Endothelial cell of umbilical vein (primary cell): ENCODE measurements at regions not wholly inside any gene's neighbourhood (a gene's known extent, or its start where the extent isn't known, plus 50 kb on each side); places are given as distances from the start of the nearest gene placed in this dataset.

Source experiments
- EZH2 ChIP-seq: IDR thresholded peaks from 2 replicates; pipeline ENCODE4 v1.6.1; 2012; ENCODE audit warnings: borderline replicate concordance, low read depth, mild to moderate bottlenecking, moderate library complexity, low read length, inconsistent platforms; ENCODE audit not compliant: severe bottlenecking
- JUN ChIP-seq: IDR thresholded peaks from 2 replicates; pipeline ENCODE4 v1.6.1; 2011; ENCODE audit warnings: borderline replicate concordance, low read depth; ENCODE audit not compliant: insufficient read length, insufficient read depth
- POLR2AphosphoS5 ChIP-seq: IDR thresholded peaks from 2 replicates; pipeline ENCODE4 v1.6.1; 2012; ENCODE audit warnings: low read depth, mild to moderate bottlenecking, control low read depth, low read length, moderate library complexity; ENCODE audit not compliant: insufficient read depth
- TF ChIP-seq, protein P1 (sequence below), 2 donors: IDR thresholded peaks; 1 replicate in 1 of 2; 2 replicates in 1 of 2; pipeline ENCODE4 v1.5.1; 2011; ENCODE audit warnings: low read length in 2 of 2, mild to moderate bottlenecking in 2 of 2, moderate library complexity in 2 of 2, control low read depth in 1 of 2, inconsistent platforms in 1 of 2, low read depth in 1 of 2; ENCODE audit not compliant: insufficient read depth in 1 of 2; ENCODE audit errors: extremely low read depth in 1 of 2
- TF ChIP-seq, protein P2 (sequence below): IDR thresholded peaks from 2 replicates; pipeline ENCODE4 v1.6.1; 2011; ENCODE audit not compliant: insufficient read depth, insufficient read length

DNA sequence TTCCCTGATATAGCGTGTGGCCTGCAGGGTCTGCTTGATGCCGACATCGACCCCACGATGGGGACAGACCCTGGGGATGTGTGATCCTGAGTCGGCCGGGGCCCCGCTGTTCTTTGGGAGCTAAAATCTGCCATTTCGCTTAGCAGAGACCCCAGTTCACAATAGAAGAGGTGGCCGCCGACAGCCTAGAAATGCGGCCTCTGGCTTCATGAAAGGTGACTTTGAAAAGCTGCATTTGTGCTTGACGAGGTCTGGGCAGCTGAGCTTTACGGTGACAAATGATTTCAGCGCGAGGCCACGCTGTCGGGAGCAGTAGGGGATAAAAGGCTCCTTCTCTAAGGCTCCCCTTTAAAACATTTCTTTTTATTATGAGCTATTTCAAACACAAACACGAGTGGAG lies 71.7 kb downstream of the RPS6KA4 start:
- TF ChIP-seq, protein P1, sequence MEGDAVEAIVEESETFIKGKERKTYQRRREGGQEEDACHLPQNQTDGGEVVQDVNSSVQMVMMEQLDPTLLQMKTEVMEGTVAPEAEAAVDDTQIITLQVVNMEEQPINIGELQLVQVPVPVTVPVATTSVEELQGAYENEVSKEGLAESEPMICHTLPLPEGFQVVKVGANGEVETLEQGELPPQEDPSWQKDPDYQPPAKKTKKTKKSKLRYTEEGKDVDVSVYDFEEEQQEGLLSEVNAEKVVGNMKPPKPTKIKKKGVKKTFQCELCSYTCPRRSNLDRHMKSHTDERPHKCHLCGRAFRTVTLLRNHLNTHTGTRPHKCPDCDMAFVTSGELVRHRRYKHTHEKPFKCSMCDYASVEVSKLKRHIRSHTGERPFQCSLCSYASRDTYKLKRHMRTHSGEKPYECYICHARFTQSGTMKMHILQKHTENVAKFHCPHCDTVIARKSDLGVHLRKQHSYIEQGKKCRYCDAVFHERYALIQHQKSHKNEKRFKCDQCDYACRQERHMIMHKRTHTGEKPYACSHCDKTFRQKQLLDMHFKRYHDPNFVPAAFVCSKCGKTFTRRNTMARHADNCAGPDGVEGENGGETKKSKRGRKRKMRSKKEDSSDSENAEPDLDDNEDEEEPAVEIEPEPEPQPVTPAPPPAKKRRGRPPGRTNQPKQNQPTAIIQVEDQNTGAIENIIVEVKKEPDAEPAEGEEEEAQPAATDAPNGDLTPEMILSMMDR (IDR thresholded peaks at IDR 0.05; ENCODE audit: extremely low read depth in 1 of 2, insufficient read depth in 1 of 2, low read depth in 1 of 2, low read length in 2 of 2), result no peak
- TF ChIP-seq EZH2 (no peak), JUN (no peak), POLR2AphosphoS5 (no peak)
- TF ChIP-seq, protein P2, sequence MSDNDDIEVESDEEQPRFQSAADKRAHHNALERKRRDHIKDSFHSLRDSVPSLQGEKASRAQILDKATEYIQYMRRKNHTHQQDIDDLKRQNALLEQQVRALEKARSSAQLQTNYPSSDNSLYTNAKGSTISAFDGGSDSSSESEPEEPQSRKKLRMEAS, result no peak
